ENCODE measurements at regions not wholly inside any gene's neighbourhood (a gene's known extent, or its start where the extent isn't known, plus 50 kb on each side); places are given as distances from the start of the nearest gene placed in this dataset.
A peak's percentile ranks its signal among the peaks of the same experiment; 100 is the strongest.

- no peaks in the 10 kb centered on the region for H3K36me3 ChIP-seq
- H3K27me3 ChIP-seq = no peaks in the 10 kb centered on the region
- TF ChIP-seq, protein P1, sequence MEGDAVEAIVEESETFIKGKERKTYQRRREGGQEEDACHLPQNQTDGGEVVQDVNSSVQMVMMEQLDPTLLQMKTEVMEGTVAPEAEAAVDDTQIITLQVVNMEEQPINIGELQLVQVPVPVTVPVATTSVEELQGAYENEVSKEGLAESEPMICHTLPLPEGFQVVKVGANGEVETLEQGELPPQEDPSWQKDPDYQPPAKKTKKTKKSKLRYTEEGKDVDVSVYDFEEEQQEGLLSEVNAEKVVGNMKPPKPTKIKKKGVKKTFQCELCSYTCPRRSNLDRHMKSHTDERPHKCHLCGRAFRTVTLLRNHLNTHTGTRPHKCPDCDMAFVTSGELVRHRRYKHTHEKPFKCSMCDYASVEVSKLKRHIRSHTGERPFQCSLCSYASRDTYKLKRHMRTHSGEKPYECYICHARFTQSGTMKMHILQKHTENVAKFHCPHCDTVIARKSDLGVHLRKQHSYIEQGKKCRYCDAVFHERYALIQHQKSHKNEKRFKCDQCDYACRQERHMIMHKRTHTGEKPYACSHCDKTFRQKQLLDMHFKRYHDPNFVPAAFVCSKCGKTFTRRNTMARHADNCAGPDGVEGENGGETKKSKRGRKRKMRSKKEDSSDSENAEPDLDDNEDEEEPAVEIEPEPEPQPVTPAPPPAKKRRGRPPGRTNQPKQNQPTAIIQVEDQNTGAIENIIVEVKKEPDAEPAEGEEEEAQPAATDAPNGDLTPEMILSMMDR (IDR thresholded peaks at IDR 0.05) = no peak
- no peak for TF ChIP-seq POLR2A (IDR thresholded peaks at IDR 0.05)
- H3K4me3 ChIP-seq = no peak overlapping the region
- DNase-seq = no peak
- peaks cover 0 to 39% (median 9%) of the 10 kb centered on the region in 12 donors for H3K4me1 ChIP-seq
- intact Hi-C loops (cut with DNase I) = no loop called here
- no peaks in the 10 kb centered on the region for H3K9me3 ChIP-seq
- ATAC-seq = no peak
- WGBS, 4 donors = 88 to 100% (median 96%) methylated on average over 1 of the region's 1 CpG
- H3K27ac ChIP-seq = peak overlapping the region in 6 of 12 donors; percentile 41 to 79 (median 69)
These were observed 63.9 kb downstream of the ADAMTS1 start for GRCh38 chr21:26781331-26781730.

DNA sequence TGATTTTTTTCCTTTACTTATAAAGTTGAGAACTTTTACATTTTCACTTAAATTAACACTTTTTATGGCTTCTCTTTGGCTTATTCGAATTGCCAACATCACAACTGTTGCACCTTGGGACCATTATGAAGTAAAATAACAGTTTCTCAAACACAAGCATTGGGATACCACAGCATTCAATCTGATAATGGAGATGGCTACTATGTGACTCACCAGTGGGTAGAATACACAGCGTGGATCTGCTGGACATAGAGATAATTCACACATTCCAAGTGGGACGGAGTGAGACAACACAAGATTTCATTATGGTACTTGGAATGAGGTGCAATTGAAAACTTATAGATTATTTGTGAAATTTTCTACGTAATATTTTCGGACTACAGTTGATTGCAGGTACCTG is 68.0 kb downstream of the ADAMTS1 start:
- intact Hi-C loops (cut with DNase I) = loop anchor here in 4 of 10 donors (5.0 to 10.0 kb wide), 4 partner anchors 50 to 928 kb away; no protein-coding TSS in a partner anchor
- ATAC-seq (no peak), DNase-seq (no peak)
- peaks cover 0 to 7% (median 0%) of the 10 kb centered on the region in 12 donors for H3K4me1 ChIP-seq
- no peak overlapping the region for H3K27ac ChIP-seq
- WGBS, 4 donors = 89 to 94% (median 93%) methylated on average over 5 of the region's 5 CpGs
- no peaks in the 10 kb centered on the region for H3K9me3 ChIP-seq
- H3K36me3 ChIP-seq = no peaks in the 10 kb centered on the region
- no peak for TF ChIP-seq POLR2A (IDR thresholded peaks at IDR 0.05)
- TF ChIP-seq, protein P1 (IDR thresholded peaks at IDR 0.05) = no peak
- no peaks in the 10 kb centered on the region for H3K27me3 ChIP-seq
- no peak overlapping the region for H3K4me3 ChIP-seq

- Histone ChIP-seq H3K27me3 (no peaks in the 10 kb centered on the region), H3K4me1 (peaks cover 0 to 4% (median 0%) of the 10 kb centered on the region in 12 donors), H3K27ac (no peak overlapping the region), H3K9me3 (no peaks in the 10 kb centered on the region), H3K4me3 (no peak overlapping the region), H3K36me3 (no peaks in the 10 kb centered on the region)
- 67 to 87% (median 82%) methylated on average over 3 of the region's 3 CpGs for WGBS, 4 donors
- ATAC-seq (no peak), DNase-seq (no peak)
- intact Hi-C loops (cut with DNase I) = loop anchor here in 4 of 10 donors (5.0 to 10.0 kb wide), 4 partner anchors 51 to 928 kb away; no protein-coding TSS in a partner anchor
- TF ChIP-seq, protein P1 (IDR thresholded peaks at IDR 0.05) = no peak
- no peak for TF ChIP-seq POLR2A (IDR thresholded peaks at IDR 0.05)
These were observed 68.7 kb downstream of the ADAMTS1 start for GRCh38 chr21:26776310-26777021.

DNA sequence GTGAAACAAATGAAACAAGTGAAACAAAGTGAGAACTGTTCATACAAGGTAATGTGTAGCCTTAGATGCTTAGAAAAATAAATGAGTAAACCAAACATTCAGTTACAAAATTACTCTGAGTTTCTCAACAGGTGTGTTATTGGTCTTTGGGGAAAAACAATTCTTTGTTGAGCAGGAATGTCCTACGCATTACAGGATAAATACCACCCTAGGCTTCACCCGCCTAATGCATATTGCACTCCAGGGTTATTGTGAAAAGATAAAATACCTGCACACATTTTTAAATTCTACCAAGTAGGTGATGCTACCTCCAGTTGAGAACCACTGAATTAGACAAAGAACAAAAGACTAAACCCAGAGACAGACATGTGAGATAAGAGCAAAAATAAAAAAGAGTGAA is 72.2 kb downstream of the ADAMTS1 start:
- Histone ChIP-seq H3K4me3 (no peak overlapping the region), H3K9me3 (no peaks in the 10 kb centered on the region), H3K27ac (no peak overlapping the region), H3K27me3 (no peaks in the 10 kb centered on the region), H3K36me3 (no peaks in the 10 kb centered on the region), H3K4me1 (peaks cover 0 to 7% (median 0%) of the 10 kb centered on the region in 12 donors)
- DNase-seq = no peak
- WGBS, 4 donors = 93 to 97% (median 95%) methylated on average over 2 of the region's 2 CpGs
- TF ChIP-seq, protein P1 (IDR thresholded peaks at IDR 0.05) = no peak
- no peak for TF ChIP-seq POLR2A (IDR thresholded peaks at IDR 0.05)
- no peak for ATAC-seq
- intact Hi-C loops (cut with DNase I) = loop anchor here in 7 of 10 donors (5.0 to 10.0 kb wide), 6 partner anchors 59 to 932 kb away; partner anchors contain the start of gene ADAMTS1 (in 2 of the 7)

Data from heart left ventricle (tissue), 16 donors.